Upper lobe of left lung (tissue), 6 donors: ENCODE measurements at regions not wholly inside any gene's neighbourhood (a gene's known extent, or its start where the extent isn't known, plus 50 kb on each side); places are given as distances from the start of the nearest gene placed in this dataset.

ENCODE experiments used
- ATAC-seq, 2 donors: fragments of 200-7000 bp; cut with Tn5 transposase; one replicate each; pipeline ENCODE4 v1.9.1; 2022; ENCODE audit warnings: mild to moderate bottlenecking in 2 of 2, moderate library complexity in 2 of 2; ENCODE audit not compliant: low FRiP score in 2 of 2
- DNase-seq, 2 donors: peaks; one replicate each; pipeline ENCODE4 v3.0.0-alpha.2; 2019 to 2020
- H3K27ac ChIP-seq, 4 donors: fragments of 200-600 bp; sonication (generic); one replicate each; pipeline ENCODE4 v1.5.1; 2016 to 2019
- H3K27me3 ChIP-seq, 4 donors: fragments of 200-600 bp; sonication (generic); one replicate each; pipeline ENCODE4 v1.5.1; 2017 to 2019
- H3K36me3 ChIP-seq, 4 donors: fragments of 200-600 bp; sonication (generic); one replicate each; pipeline ENCODE4 v1.5.1; 2016 to 2019
- H3K4me1 ChIP-seq, 4 donors: fragments of 200-600 bp; sonication (generic); one replicate each; pipeline ENCODE4 v1.5.1; 2018 to 2019
- H3K4me3 ChIP-seq, 4 donors: fragments of 200-600 bp; sonication (generic); one replicate each; pipeline ENCODE4 v1.5.1; 2017 to 2019; ENCODE audit warnings: mild to moderate bottlenecking in 2 of 4, moderate library complexity in 1 of 4
- H3K9me3 ChIP-seq, 4 donors: fragments of 200-600 bp; sonication (generic); one replicate each; pipeline ENCODE4 v1.5.1; 2018 to 2019
- EP300 ChIP-seq, 4 donors: sonication (generic); formaldehyde crosslinking; IDR thresholded peaks; one replicate each; pipeline ENCODE4 v1.5.1; 2017; ENCODE audit warnings: antibody characterized with exemption in 4 of 4, control low read depth in 2 of 4
- POLR2A ChIP-seq, 4 donors: fragments of 450-650 bp; IDR thresholded peaks; one replicate each; pipeline ENCODE4 v1.5.1; 2016 to 2017; ENCODE audit warnings: antibody characterized with exemption in 4 of 4, mild to moderate bottlenecking in 2 of 4
- POLR2AphosphoS5 ChIP-seq, 2 donors: sonication (generic); formaldehyde crosslinking; IDR thresholded peaks; one replicate each; pipeline ENCODE4 v1.5.1; 2017; ENCODE audit warnings: antibody characterized with exemption in 2 of 2
- WGBS, 2 donors: methylation state at CpG; one replicate each; pipeline ENCODE4 v1.1.5; 2017 to 2018; 5-methylcytosine and 5-hydroxymethylcytosine counted together
- TF ChIP-seq, protein P1 (sequence below), 6 experiments: fragments of 450-650 bp in 4 of 6; fragments of 200-600 bp in 2 of 6; sonication (generic) in 2 of 6; IDR thresholded peaks; one replicate each; pipeline ENCODE4 v1.5.1; 2016 to 2019; ENCODE audit warnings: antibody characterized with exemption in 6 of 6
- donor health status: DM: no; HTN: no; CAD: no; lungs with moderate emphysema.
- donor health status: DM: no; HTN: yes; CAD: no; lungs with severe emphysema.

DNA sequence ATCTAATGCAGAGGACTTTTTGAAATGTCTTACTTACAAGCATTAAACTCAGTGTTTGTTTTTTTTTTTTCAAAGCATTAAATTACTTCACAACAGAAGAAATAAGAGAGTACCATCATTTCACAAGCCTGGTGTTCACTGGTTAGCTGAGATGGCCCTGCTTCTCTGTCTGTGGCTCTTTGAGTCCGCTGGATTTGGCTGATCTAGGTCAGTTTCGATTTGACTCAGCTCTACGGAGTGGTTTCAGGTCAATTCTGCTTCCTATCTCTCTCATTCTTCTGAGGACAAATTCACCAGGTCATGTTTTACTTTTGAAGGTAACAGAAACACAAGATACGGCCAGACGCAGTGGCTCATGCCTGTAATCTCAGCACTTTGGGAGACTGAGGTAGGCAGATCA is 1066.1 kb downstream of the FLRT2 start:
- ATAC-seq: no peak
- 92 to 93% methylated on average over 5 of the region's 5 CpGs for WGBS, 2 donors
- no peak overlapping the region for H3K4me3 ChIP-seq
- no peaks in the 10 kb centered on the region for H3K36me3 ChIP-seq
- no peak overlapping the region for H3K27ac ChIP-seq
- no peaks in the 10 kb centered on the region for H3K9me3 ChIP-seq
- no peaks in the 10 kb centered on the region for H3K27me3 ChIP-seq
- DNase-seq: no peak
- no peaks in the 10 kb centered on the region for H3K4me1 ChIP-seq
- TF ChIP-seq EP300 (IDR thresholded peaks at IDR 0.05) (no peak), POLR2AphosphoS5 (IDR thresholded peaks at IDR 0.05) (no peak)
- TF ChIP-seq, protein P1, sequence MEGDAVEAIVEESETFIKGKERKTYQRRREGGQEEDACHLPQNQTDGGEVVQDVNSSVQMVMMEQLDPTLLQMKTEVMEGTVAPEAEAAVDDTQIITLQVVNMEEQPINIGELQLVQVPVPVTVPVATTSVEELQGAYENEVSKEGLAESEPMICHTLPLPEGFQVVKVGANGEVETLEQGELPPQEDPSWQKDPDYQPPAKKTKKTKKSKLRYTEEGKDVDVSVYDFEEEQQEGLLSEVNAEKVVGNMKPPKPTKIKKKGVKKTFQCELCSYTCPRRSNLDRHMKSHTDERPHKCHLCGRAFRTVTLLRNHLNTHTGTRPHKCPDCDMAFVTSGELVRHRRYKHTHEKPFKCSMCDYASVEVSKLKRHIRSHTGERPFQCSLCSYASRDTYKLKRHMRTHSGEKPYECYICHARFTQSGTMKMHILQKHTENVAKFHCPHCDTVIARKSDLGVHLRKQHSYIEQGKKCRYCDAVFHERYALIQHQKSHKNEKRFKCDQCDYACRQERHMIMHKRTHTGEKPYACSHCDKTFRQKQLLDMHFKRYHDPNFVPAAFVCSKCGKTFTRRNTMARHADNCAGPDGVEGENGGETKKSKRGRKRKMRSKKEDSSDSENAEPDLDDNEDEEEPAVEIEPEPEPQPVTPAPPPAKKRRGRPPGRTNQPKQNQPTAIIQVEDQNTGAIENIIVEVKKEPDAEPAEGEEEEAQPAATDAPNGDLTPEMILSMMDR (IDR thresholded peaks at IDR 0.05): no peak

DNA sequence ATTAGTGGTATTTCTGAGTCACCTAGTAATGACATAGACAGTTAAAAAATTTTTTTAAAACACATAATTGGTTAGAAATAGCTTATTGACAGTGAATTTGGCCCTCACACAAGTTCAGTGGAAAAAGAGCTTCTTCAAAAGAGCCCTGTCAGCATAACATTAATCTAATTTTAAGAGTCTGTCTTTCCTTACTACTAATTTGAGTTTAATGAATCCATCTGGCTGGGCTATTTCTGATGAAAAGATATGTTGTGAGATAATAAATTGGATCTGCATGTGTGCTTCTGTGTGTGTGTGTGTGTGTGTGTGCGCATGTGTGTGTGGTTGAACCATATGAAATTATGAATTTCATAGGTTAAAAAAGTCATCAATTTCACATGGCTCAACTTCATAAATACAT is 1045.2 kb downstream of the FLRT2 start:
- H3K36me3 ChIP-seq: no peaks in the 10 kb centered on the region
- H3K4me3 ChIP-seq: no peak overlapping the region
- ATAC-seq: no peak
- 94 to 100% methylated on average over 1 of the region's 1 CpG for WGBS, 2 donors
- H3K9me3 ChIP-seq: peaks cover 0 to 10% (median 0%) of the 10 kb centered on the region in 4 donors
- H3K27me3 ChIP-seq: no peaks in the 10 kb centered on the region
- H3K4me1 ChIP-seq: no peaks in the 10 kb centered on the region
- no peak overlapping the region for H3K27ac ChIP-seq
- DNase-seq: no peak
- no peak for TF ChIP-seq EP300 (IDR thresholded peaks at IDR 0.05)

DNA sequence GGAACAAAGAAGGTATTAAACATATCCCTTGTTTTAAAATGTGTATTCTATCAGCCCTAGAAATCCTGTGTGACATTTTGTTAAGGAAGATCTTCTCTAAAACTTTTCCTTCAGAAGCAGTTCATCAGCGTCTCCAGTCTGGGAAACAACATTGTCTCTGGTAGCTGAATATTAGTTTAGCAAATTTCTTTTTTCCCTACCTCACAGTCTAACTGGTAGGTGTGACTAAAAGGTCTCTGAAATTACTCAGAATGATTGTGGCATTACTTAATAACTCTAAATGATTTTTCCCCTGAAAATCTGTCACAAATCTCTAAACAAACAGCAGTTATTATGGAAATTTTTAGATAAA is 1044.8 kb downstream of the FLRT2 start:
- H3K4me3 ChIP-seq: no peak overlapping the region
- H3K36me3 ChIP-seq: no peaks in the 10 kb centered on the region
- H3K9me3 ChIP-seq: peaks cover 0 to 14% (median 0%) of the 10 kb centered on the region in 4 donors
- ATAC-seq (no peak), DNase-seq (no peak)
- no peaks in the 10 kb centered on the region for H3K4me1 ChIP-seq
- WGBS, 2 donors: 66 to 81% methylated on average over 1 of the region's 1 CpG
- TF ChIP-seq POLR2A (IDR thresholded peaks at IDR 0.05) (no peak), POLR2AphosphoS5 (IDR thresholded peaks at IDR 0.05) (no peak), EP300 (IDR thresholded peaks at IDR 0.05) (no peak)
- TF ChIP-seq, protein P1 (IDR thresholded peaks at IDR 0.05): no peak
- no peaks in the 10 kb centered on the region for H3K27me3 ChIP-seq
- no peak overlapping the region for H3K27ac ChIP-seq

GRCh38 chr14:86574051-86574777 is 1044.3 kb downstream of the FLRT2 start:
- no peak overlapping the region for H3K27ac ChIP-seq
- no peak overlapping the region for H3K4me3 ChIP-seq
- H3K9me3 ChIP-seq: peaks cover 0 to 18% (median 0%) of the 10 kb centered on the region in 4 donors
- H3K4me1 ChIP-seq: no peaks in the 10 kb centered on the region
- H3K27me3 ChIP-seq: no peaks in the 10 kb centered on the region
- 72 to 73% methylated on average over 10 of the region's 10 CpGs for WGBS, 2 donors
- no peaks in the 10 kb centered on the region for H3K36me3 ChIP-seq
- no peak for DNase-seq
- ATAC-seq: no peak
- TF ChIP-seq POLR2A (IDR thresholded peaks at IDR 0.05): no peak
- no peak for TF ChIP-seq POLR2AphosphoS5 (IDR thresholded peaks at IDR 0.05)
- TF ChIP-seq, protein P1 (IDR thresholded peaks at IDR 0.05): no peak
- TF ChIP-seq EP300 (IDR thresholded peaks at IDR 0.05): no peak

GRCh38 chr14:86570371-86570770 is 1040.4 kb downstream of the FLRT2 start:
- TF ChIP-seq EP300 (IDR thresholded peaks at IDR 0.05) (no peak), POLR2AphosphoS5 (IDR thresholded peaks at IDR 0.05) (no peak), POLR2A (IDR thresholded peaks at IDR 0.05) (no peak)
- TF ChIP-seq, protein P1 (IDR thresholded peaks at IDR 0.05): no peak
- Histone ChIP-seq H3K4me1 (no peaks in the 10 kb centered on the region), H3K9me3 (peaks cover 0 to 18% (median 0%) of the 10 kb centered on the region in 4 donors), H3K27me3 (no peaks in the 10 kb centered on the region), H3K36me3 (no peaks in the 10 kb centered on the region), H3K27ac (no peak overlapping the region), H3K4me3 (no peak overlapping the region)
- ATAC-seq: no peak
- no peak for DNase-seq
